ENCODE measurements at regions not wholly inside any gene's neighbourhood (a gene's known extent, or its start where the extent isn't known, plus 50 kb on each side); places are given as distances from the start of the nearest gene placed in this dataset.
"Not testable (repeated sequence)": the region's sequence is repeated elsewhere in the genome, so short reads cannot be mapped to it uniquely, and the experiment has no call there.

- DNase-seq (ENCODE audit: low read depth); H3K4me3 ChIP-seq (ENCODE audit: low read length): not testable (repeated sequence)
These were observed 676.4 kb upstream of the ZNF337 start for GRCh38 chr20:26373066-26373465.

GRCh38 chr20:26354511-26354910, 657.9 kb upstream of the ZNF337 start:
- no peak for DNase-seq (ENCODE audit: low read depth)
- no peak overlapping the region for H3K4me3 ChIP-seq (ENCODE audit: low read length)
- TF ChIP-seq CTCF (conservative IDR thresholded peaks at IDR 0.05; ENCODE audit: low read length) = no peak

GRCh38 chr20:26347396-26347795, 650.7 kb upstream of the ZNF337 start:
- TF ChIP-seq CTCF (conservative IDR thresholded peaks at IDR 0.05; ENCODE audit: low read length) = no peak

GRCh38 chr20:26340460-26341065, 643.9 kb upstream of the ZNF337 start:
- H3K4me3 ChIP-seq (ENCODE audit: low read length); DNase-seq (ENCODE audit: low read depth): not testable (repeated sequence)

More at GRCh38 chr20:26347396-26347795, 650.7 kb upstream of the ZNF337 start:
- DNase-seq (ENCODE audit: low read depth) = no peak
- H3K4me3 ChIP-seq (ENCODE audit: low read length) = no peak overlapping the region

GRCh38 chr20:26324177-26324576, 627.5 kb upstream of the ZNF337 start:
- no peak for TF ChIP-seq CTCF (conservative IDR thresholded peaks at IDR 0.05; ENCODE audit: low read length)
- DNase-seq (ENCODE audit: low read depth) = no peak

GRCh38 chr20:26315054-26315453, 618.4 kb upstream of the ZNF337 start:
- DNase-seq (ENCODE audit: low read depth) = no peak
- no peak overlapping the region for H3K4me3 ChIP-seq (ENCODE audit: low read length)
- no peak for TF ChIP-seq CTCF (conservative IDR thresholded peaks at IDR 0.05; ENCODE audit: low read length)

More at GRCh38 chr20:26324177-26324576, 627.5 kb upstream of the ZNF337 start:
- H3K4me3 ChIP-seq (ENCODE audit: low read length) = no peak overlapping the region

- not testable (repeated sequence) for DNase-seq (ENCODE audit: low read depth); H3K4me3 ChIP-seq (ENCODE audit: low read length)
These were observed 613.1 kb upstream of the ZNF337 start for GRCh38 chr20:26309720-26310119.

GRCh38 chr20:26308961-26309360, 612.3 kb upstream of the ZNF337 start:
- TF ChIP-seq CTCF (conservative IDR thresholded peaks at IDR 0.05; ENCODE audit: low read length) = no peak
- no peak for DNase-seq (ENCODE audit: low read depth)
- no peak overlapping the region for H3K4me3 ChIP-seq (ENCODE audit: low read length)

GRCh38 chr20:26295006-26295405, 598.4 kb upstream of the ZNF337 start:
- peak; percentile 5 for DNase-seq (ENCODE audit: low read depth)

GRCh38 chr20:26288379-26289061, 591.9 kb upstream of the ZNF337 start:
- H3K4me3 ChIP-seq (ENCODE audit: low read length); DNase-seq (ENCODE audit: low read depth): not testable (repeated sequence)

More at GRCh38 chr20:26295006-26295405, 598.4 kb upstream of the ZNF337 start:
- no peak for TF ChIP-seq CTCF (conservative IDR thresholded peaks at IDR 0.05; ENCODE audit: low read length)
- no peak overlapping the region for H3K4me3 ChIP-seq (ENCODE audit: low read length)
